ENCODE measurements at regions not wholly inside any gene's neighbourhood (a gene's known extent, or its start where the extent isn't known, plus 50 kb on each side); places are given as distances from the start of the nearest gene placed in this dataset.

DNA sequence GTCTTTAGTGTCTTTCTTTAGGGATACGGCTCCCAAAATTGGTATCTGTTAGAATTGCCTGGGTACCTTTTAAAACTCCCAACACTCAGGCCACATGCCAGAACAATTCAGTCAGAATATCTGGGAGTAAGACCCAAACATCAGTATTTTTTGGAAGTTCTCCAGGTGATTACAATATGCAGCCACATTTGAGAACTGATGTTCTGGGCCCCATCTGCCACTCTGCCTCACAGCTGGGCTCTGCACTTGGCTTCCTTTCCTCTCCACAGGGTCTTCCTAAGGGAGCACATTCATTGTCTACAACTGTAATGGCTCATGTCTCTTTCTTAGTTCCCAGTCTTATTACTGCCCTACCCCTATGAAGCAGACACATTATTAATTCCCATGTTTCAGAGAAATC, 394.5 kb downstream of the MFSD1 start:
- TF ChIP-seq POLR2AphosphoS5 (IDR thresholded peaks at IDR 0.05; ENCODE audit: borderline replicate concordance, low read depth, low read length) = no peak
- TF ChIP-seq EZH2 (IDR thresholded peaks at IDR 0.05) = no peak

Measured in SK-N-MC (cell line).